K562 (cell line): ENCODE measurements at regions not wholly inside any gene's neighbourhood (a gene's known extent, or its start where the extent isn't known, plus 50 kb on each side); places are given as distances from the start of the nearest gene placed in this dataset.

Experiments
- AFF4 ChIP-seq: sonication (generic); formaldehyde crosslinking; IDR thresholded peaks from 2 replicates; pipeline ENCODE4 v1.8.0; 2023; ENCODE audit warnings: mild to moderate bottlenecking, missing genetic modification reagents
- CBFA2T3 ChIP-seq: fragments of 450-650 bp; IDR thresholded peaks from 2 replicates; pipeline ENCODE4 v1.6.1; 2017
- CSDE1 ChIP-seq, 2 experiments: fragments of 450-650 bp; IDR thresholded peaks; 2 replicates each; pipeline ENCODE4 v1.6.1; 2016; ENCODE audit warnings: mild to moderate bottlenecking in 1 of 2
- HMGXB4 ChIP-seq: sonication (generic); formaldehyde crosslinking; IDR thresholded peaks from 2 replicates; pipeline ENCODE4 v1.8.1; 2023; ENCODE audit warnings: mild to moderate bottlenecking, missing genetic modification reagents
- KDM4B ChIP-seq, 2 experiments: fragments of 450-650 bp in 1 of 2; sonication (generic) in 1 of 2; IDR thresholded peaks; 2 replicates each; pipeline ENCODE4 v1.6.1; 2016 to 2017; ENCODE audit warnings: borderline replicate concordance in 2 of 2, antibody characterized with exemption in 1 of 2, low read depth in 1 of 2, mild to moderate bottlenecking in 1 of 2
- MTA1 ChIP-seq: fragments of 450-650 bp; IDR thresholded peaks from 2 replicates; pipeline ENCODE4 v1.6.1; 2017; ENCODE audit warnings: borderline replicate concordance
- NFATC3 ChIP-seq: fragments of 450-650 bp; IDR thresholded peaks from 2 replicates; pipeline ENCODE4 v1.6.1; 2017; ENCODE audit warnings: mild to moderate bottlenecking
- NFIC ChIP-seq: fragments of 450-650 bp; IDR thresholded peaks from 2 replicates; pipeline ENCODE4 v1.6.1; 2017; ENCODE audit warnings: mild to moderate bottlenecking, inconsistent platforms
- RBM15 ChIP-seq: fragments of 200-400 bp; formaldehyde crosslinking; IDR thresholded peaks from 2 replicates; pipeline ENCODE4 v1.6.1; 2018; ENCODE audit warnings: mild to moderate bottlenecking, low read length, moderate library complexity; ENCODE audit not compliant: insufficient read depth
- SAP30 ChIP-seq: fragments of 200-600 bp; sonication (generic); IDR thresholded peaks from 2 replicates; pipeline ENCODE4 v1.6.1; 2012; ENCODE audit warnings: borderline replicate concordance, low read depth, mild to moderate bottlenecking, moderate library complexity, low read length, control low read depth, inconsistent platforms; ENCODE audit not compliant: insufficient read depth, poor library complexity, severe bottlenecking
- SMARCA5 ChIP-seq: fragments of 450-650 bp; IDR thresholded peaks from 2 replicates; pipeline ENCODE4 v1.6.1; 2016
- TOE1 ChIP-seq, 2 experiments: fragments of 450-650 bp in 1 of 2; sonication (generic) in 1 of 2; formaldehyde crosslinking in 1 of 2; IDR thresholded peaks; 2 replicates each; pipeline versions ENCODE4 v1.7.1 to v1.8.0; 2016 to 2022; ENCODE audit warnings: borderline replicate concordance in 2 of 2, mild to moderate bottlenecking in 2 of 2, antibody characterized with exemption in 1 of 2, inconsistent platforms in 1 of 2, low read depth in 1 of 2, missing genetic modification reagents in 1 of 2, moderate library complexity in 1 of 2
- UBTF ChIP-seq, 2 experiments: IDR thresholded peaks; 2 replicates each; pipeline ENCODE4 v1.6.1; 2012; ENCODE audit warnings: improper control_type of control experiment in 2 of 2, low read depth in 2 of 2, low read length in 2 of 2, borderline replicate concordance in 1 of 2
- ZBTB1 ChIP-seq: sonication (generic); formaldehyde crosslinking; IDR thresholded peaks from 2 replicates; pipeline ENCODE4 v1.8.1; 2023; ENCODE audit warnings: missing genetic modification reagents, low read depth, mild to moderate bottlenecking, borderline replicate concordance
- ZNF184 ChIP-seq: sonication (generic); formaldehyde crosslinking; IDR thresholded peaks from 2 replicates; pipeline ENCODE4 v1.5.0; 2020; ENCODE audit warnings: missing genetic modification reagents
- ZNF263 ChIP-seq: sonication (generic); formaldehyde crosslinking; IDR thresholded peaks from 2 replicates; pipeline ENCODE4 v1.8.0; 2022; ENCODE audit warnings: mild to moderate bottlenecking, missing genetic modification reagents, borderline replicate concordance

GRCh38 chrX:40175511-40176350 is 78.0 kb upstream of the BCOR start (continued):
- TF ChIP-seq TOE1 (IDR thresholded peaks at IDR 0.05; ENCODE audit: borderline replicate concordance): 0 out of 2 replicates have a peak, but pooled peaks have one; percentile 44
- TF ChIP-seq TOE1 (CRISPR knock-in tag; IDR thresholded peaks at IDR 0.05; ENCODE audit: borderline replicate concordance, low read depth): no peak
- no peak for TF ChIP-seq SMARCA5
- TF ChIP-seq NFIC: peak; percentile 100
- no peak for TF ChIP-seq NFATC3
- peak; percentile 34; the same call in 1 of the 2 replicates for TF ChIP-seq CBFA2T3
- TF ChIP-seq SAP30: no peak
- TF ChIP-seq CSDE1 (IDR thresholded peaks at IDR 0.05): no peak
- TF ChIP-seq ZBTB1 (CRISPR knock-in tag): no peak; the same call in 1 of the 2 replicates
- peak; percentile 47; the same call in 1 of the 2 replicates for TF ChIP-seq ZNF263 (CRISPR knock-in tag)
- peak; percentile 62 to 81; a peak in 2 of 4 replicates for TF ChIP-seq UBTF (IDR thresholded peaks at IDR 0.05; ENCODE audit: borderline replicate concordance in 1 of 2, low read depth in 2 of 2, low read length in 2 of 2)
- TF ChIP-seq RBM15: no peak
- no peak for TF ChIP-seq ZNF184 (CRISPR knock-in tag)
- peak; percentile 63; the same call in 1 of the 2 replicates for TF ChIP-seq MTA1
- TF ChIP-seq AFF4 (CRISPR knock-in tag): peak; percentile 36; the same call in 1 of the 2 replicates
- TF ChIP-seq KDM4B (IDR thresholded peaks at IDR 0.05; ENCODE audit: borderline replicate concordance in 2 of 2, low read depth in 1 of 2): 0 out of 4 replicates have a peak, but pooled peaks of 1 of the 2 experiments have one; percentile 21
- TF ChIP-seq HMGXB4 (CRISPR knock-in tag): no peak
